Activated naive CD8-positive, alpha-beta T cell treated with anti-CD3 and anti-CD28 coated beads, Interleukin-2, amount 10 ng/mL, durations not matched to agents 7 days and 5 days (primary cell): ENCODE measurements at regions not wholly inside any gene's neighbourhood (a gene's known extent, or its start where the extent isn't known, plus 50 kb on each side); places are given as distances from the start of the nearest gene placed in this dataset.
A peak's percentile ranks its signal among the peaks of the same experiment; 100 is the strongest.

Experiments used
- ATAC-seq: fragments of 150-1000 bp; cut with Tn5 transposase; one replicate; pipeline ENCODE4 v1.10.0; 2021; ENCODE audit warnings: low read depth, moderate library complexity
- POLR2A ChIA-PET: fragments of 350-600 bp; sonication (Branson Sonifier 250); formaldehyde crosslinking; loops from one replicate; lab custom pipeline; 2021; ENCODE audit warnings: antibody characterized with exemption; lab: Charles Lee
- DNase-seq: peaks from one replicate; pipeline ENCODE4 v3.0.0; 2021
- H3K27ac Mint-ChIP-seq: one replicate; pipeline ENCODE4 v1.8.0; 2022; ENCODE audit warnings: mild to moderate bottlenecking, mixed read lengths
- H3K27me3 Mint-ChIP-seq: one replicate; pipeline ENCODE4 v1.8.0; 2022; ENCODE audit warnings: mild to moderate bottlenecking, moderate library complexity, mixed read lengths
- H3K36me3 Mint-ChIP-seq: one replicate; pipeline ENCODE4 v1.8.0; 2021; ENCODE audit warnings: mild to moderate bottlenecking, mixed read lengths
- H3K4me1 Mint-ChIP-seq: one replicate; pipeline ENCODE4 v1.8.0; 2021; ENCODE audit warnings: mixed read lengths
- H3K4me3 Mint-ChIP-seq: one replicate; pipeline ENCODE4 v1.8.0; 2022; ENCODE audit warnings: mild to moderate bottlenecking, moderate library complexity, mixed read lengths
- H3K9me3 Mint-ChIP-seq: one replicate; pipeline ENCODE4 v1.8.0; 2021; ENCODE audit warnings: mixed read lengths

DNA sequence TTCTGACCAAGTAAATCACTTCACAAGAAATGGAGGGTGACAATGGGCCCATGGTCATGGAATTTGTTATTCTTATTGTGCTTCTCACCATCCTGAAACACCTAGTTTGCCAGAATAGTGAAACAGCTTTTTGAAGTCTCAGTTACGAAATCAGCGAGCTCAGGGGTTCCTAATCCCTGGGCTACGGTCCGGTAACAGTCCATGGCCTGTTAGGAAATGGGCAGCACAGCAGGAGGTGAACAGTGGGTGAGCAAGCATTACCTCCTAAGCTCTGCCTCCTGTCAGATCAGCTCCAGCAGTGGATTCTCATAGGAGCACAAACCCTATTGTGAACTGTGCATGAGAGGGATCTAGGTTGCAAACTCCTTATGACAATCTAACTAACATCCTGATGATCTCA is 1356.3 kb downstream of the KCNT2 start:
- ATAC-seq (no peak), DNase-seq (no peak)
- Mint-ChIP-seq H3K36me3 (no peaks in the 10 kb centered on the region), H3K9me3 (no peaks in the 10 kb centered on the region), H3K4me3 (no peak overlapping the region), H3K4me1 (no peaks in the 10 kb centered on the region), H3K27ac (no peak overlapping the region), H3K27me3 (no peaks in the 10 kb centered on the region)
- POLR2A ChIA-PET = no interaction called here

- POLR2A ChIA-PET = no interaction called here
- no peaks in the 10 kb centered on the region for H3K9me3 Mint-ChIP-seq
- no peak overlapping the region for H3K4me3 Mint-ChIP-seq
- DNase-seq (no peak), ATAC-seq (no peak)
- no peaks in the 10 kb centered on the region for H3K36me3 Mint-ChIP-seq
- no peaks in the 10 kb centered on the region for H3K4me1 Mint-ChIP-seq
- H3K27ac Mint-ChIP-seq = no peak overlapping the region
- H3K27me3 Mint-ChIP-seq = no peaks in the 10 kb centered on the region
These were observed 1364.7 kb downstream of the KCNT2 start for GRCh38 chr1:195243492-195243891.

DNA sequence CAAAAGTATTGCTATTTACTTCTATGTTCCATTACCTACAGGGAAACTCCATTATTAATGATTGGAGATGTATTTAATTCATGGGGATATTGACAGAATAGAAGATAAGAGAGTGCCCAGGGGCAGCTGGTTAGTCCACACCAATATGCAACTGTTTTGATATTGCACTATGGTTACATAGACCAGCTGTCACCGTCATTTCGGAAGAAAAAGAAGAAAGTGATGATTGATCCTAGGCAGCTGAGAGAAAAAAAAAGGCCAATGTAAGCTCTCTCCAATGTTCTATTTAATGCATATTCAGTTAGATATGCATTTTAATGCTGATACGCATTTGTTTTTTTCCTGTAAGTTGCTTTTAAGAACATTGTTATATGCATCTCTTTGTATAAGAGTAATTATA is 1367.2 kb downstream of the KCNT2 start:
- Mint-ChIP-seq H3K36me3 (no peaks in the 10 kb centered on the region), H3K9me3 (no peaks in the 10 kb centered on the region)

DNA sequence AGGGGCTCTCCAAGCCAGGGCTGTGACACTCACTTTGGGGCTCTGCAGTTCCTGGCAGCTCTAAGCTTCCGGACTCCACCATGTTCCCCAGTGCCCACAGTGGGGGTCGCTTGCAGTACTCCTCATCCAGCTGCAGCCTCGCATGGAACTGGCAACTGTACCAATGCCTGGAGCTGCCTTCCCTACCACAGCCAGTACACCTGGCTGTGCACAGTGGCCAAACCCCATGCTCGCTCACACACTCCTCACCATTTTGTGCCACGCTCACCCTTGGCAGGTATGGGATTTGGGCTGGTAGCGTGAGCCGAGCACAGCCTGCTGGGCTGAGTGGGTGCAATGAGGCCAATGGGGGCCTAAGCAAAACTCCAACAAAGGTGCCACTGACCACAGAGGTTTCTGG is 1369.9 kb downstream of the KCNT2 start:
- no peak for ATAC-seq
- Mint-ChIP-seq H3K4me3 (no peak overlapping the region), H3K36me3 (no peaks in the 10 kb centered on the region), H3K27me3 (no peaks in the 10 kb centered on the region), H3K4me1 (no peaks in the 10 kb centered on the region), H3K9me3 (no peaks in the 10 kb centered on the region), H3K27ac (no peak overlapping the region)
- DNase-seq = no peak
- POLR2A ChIA-PET = no interaction called here

More for the DNA sequence above, 1367.2 kb downstream of the KCNT2 start:
- POLR2A ChIA-PET = no interaction called here
- no peak overlapping the region for H3K4me3 Mint-ChIP-seq
- ATAC-seq (no peak), DNase-seq (no peak)
- H3K27ac Mint-ChIP-seq = no peak overlapping the region
- no peaks in the 10 kb centered on the region for H3K4me1 Mint-ChIP-seq
- H3K27me3 Mint-ChIP-seq = no peaks in the 10 kb centered on the region

DNA sequence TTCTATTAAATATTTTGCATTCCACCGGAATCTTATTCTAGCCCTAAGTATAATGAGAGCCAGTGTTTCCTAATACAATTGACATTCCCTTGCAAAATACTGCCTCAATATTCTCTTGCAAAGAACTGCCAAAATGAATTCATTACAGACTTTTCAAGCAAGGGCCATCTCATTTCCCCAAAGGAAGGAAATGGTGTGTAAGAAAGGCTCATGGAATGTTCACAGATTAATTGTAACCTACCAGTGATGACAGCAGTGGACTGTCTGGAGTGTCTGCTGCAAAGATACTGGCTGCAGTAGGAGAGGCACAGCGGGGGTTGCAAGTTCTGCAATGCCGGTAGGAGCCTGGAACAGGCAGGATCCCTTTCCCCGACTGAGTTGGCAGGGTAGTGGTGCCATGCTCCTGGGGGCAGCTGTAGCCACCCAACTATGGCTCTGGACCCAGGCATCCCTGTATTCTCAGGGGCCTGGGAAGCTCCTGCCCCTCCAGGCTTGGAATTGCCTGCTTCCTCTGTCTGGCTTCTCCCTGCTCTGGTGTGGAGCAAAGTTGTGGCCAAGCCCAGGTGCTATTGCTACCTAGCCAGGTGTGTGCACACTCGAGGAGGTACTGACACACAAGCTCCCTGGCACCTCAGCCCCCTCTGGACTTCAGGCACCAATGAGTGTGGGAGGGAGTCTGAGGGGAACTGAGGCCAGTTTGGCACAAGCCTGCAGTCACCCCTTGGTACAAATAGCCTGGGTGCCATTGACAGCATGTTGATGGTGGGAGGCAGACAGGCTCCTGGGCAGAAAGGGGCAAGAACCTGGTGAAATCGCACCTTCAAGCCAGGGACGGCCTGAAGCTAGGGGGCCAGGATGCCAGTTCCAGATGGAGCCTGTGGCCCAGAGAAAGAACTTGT is 1371.0 kb downstream of the KCNT2 start:
- no peak for ATAC-seq

GRCh38 chr1:195218428-195219212 is 1389.6 kb downstream of the KCNT2 start:
- H3K9me3 Mint-ChIP-seq = no peaks in the 10 kb centered on the region
- H3K36me3 Mint-ChIP-seq = no peaks in the 10 kb centered on the region
- POLR2A ChIA-PET = no interaction called here
- H3K27ac Mint-ChIP-seq = no peak overlapping the region
- no peak for ATAC-seq
- H3K27me3 Mint-ChIP-seq = no peaks in the 10 kb centered on the region
- no peak overlapping the region for H3K4me3 Mint-ChIP-seq
- H3K4me1 Mint-ChIP-seq = no peaks in the 10 kb centered on the region
- no peak for DNase-seq

More for the DNA sequence above, 1371.0 kb downstream of the KCNT2 start:
- Mint-ChIP-seq H3K27ac (no peak overlapping the region), H3K9me3 (no peaks in the 10 kb centered on the region), H3K27me3 (no peaks in the 10 kb centered on the region), H3K4me1 (no peaks in the 10 kb centered on the region), H3K36me3 (no peaks in the 10 kb centered on the region), H3K4me3 (no peak overlapping the region)
- no peak for DNase-seq
- POLR2A ChIA-PET = no interaction called here

DNA sequence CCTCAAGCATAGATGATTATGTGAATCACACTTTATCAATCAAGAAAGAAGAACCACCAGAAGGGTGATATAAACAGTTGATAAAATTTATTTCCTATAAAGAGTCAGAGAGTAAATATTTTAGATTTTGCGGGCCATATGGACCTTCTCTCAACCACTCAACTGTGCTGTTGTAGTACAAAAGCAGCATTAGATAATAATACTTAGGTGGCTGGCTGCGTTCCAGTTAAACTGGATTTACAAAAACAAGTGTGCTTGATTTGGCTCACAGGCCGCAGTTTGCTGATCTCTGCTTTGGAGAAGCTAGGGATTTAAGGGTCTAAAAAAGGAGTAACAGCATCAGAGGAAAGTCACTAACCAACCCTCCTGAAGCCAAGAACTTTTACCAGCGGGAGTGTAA is 1406.0 kb downstream of the KCNT2 start:
- Mint-ChIP-seq H3K9me3 (no peaks in the 10 kb centered on the region), H3K27me3 (no peaks in the 10 kb centered on the region), H3K27ac (no peak overlapping the region), H3K36me3 (no peaks in the 10 kb centered on the region), H3K4me3 (no peak overlapping the region), H3K4me1 (no peaks in the 10 kb centered on the region)
- DNase-seq (no peak), ATAC-seq (no peak)
- POLR2A ChIA-PET = no interaction called here

- POLR2A ChIA-PET = no interaction called here
- DNase-seq (no peak), ATAC-seq (no peak)
- H3K36me3 Mint-ChIP-seq = no peaks in the 10 kb centered on the region
- H3K4me1 Mint-ChIP-seq = no peaks in the 10 kb centered on the region
- H3K27ac Mint-ChIP-seq = no peak overlapping the region
- H3K27me3 Mint-ChIP-seq = no peaks in the 10 kb centered on the region
- H3K9me3 Mint-ChIP-seq = no peaks in the 10 kb centered on the region
- H3K4me3 Mint-ChIP-seq = no peak overlapping the region
These were observed 1407.5 kb downstream of the KCNT2 start for GRCh38 chr1:195200772-195201171.

- Mint-ChIP-seq H3K4me1 (no peaks in the 10 kb centered on the region), H3K36me3 (no peaks in the 10 kb centered on the region), H3K27me3 (no peaks in the 10 kb centered on the region), H3K4me3 (no peak overlapping the region), H3K9me3 (no peaks in the 10 kb centered on the region), H3K27ac (no peak overlapping the region)
- no peak for DNase-seq
- POLR2A ChIA-PET = no interaction called here
- ATAC-seq = no peak
These were observed 1411.1 kb downstream of the KCNT2 start for GRCh38 chr1:195197116-195197515.

- peak; percentile 47 for ATAC-seq
- H3K4me1 Mint-ChIP-seq = no peaks in the 10 kb centered on the region
- no peak for DNase-seq
- no peaks in the 10 kb centered on the region for H3K9me3 Mint-ChIP-seq
- H3K36me3 Mint-ChIP-seq = no peaks in the 10 kb centered on the region
- H3K27me3 Mint-ChIP-seq = no peaks in the 10 kb centered on the region
- H3K4me3 Mint-ChIP-seq = no peak overlapping the region
- H3K27ac Mint-ChIP-seq = no peak overlapping the region
- POLR2A ChIA-PET = no interaction called here
These were observed 1412.7 kb downstream of the KCNT2 start for GRCh38 chr1:195195423-195196057.

DNA sequence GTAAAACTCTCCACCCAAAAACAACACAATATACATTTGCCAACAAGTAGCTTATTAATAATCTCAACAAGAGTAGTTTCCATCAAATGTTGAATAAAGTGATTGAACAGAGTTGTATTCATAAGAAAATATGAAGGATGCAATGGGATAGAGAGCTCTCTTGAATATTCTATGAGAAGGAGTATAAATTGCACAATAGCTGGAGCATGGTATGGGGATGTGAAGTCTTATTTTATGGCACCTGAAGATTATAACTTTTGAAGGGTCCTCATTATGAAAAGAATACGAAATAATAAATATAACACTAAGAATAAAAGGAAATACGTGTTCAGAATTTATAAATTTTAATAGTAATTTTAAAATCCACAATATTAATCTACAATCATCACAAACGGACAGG is 1415.1 kb downstream of the KCNT2 start:
- DNase-seq (no peak), ATAC-seq (no peak)
- Mint-ChIP-seq H3K4me1 (no peaks in the 10 kb centered on the region), H3K27me3 (no peaks in the 10 kb centered on the region), H3K9me3 (no peaks in the 10 kb centered on the region), H3K4me3 (no peak overlapping the region), H3K27ac (no peak overlapping the region), H3K36me3 (no peaks in the 10 kb centered on the region)
- POLR2A ChIA-PET = no interaction called here

DNA sequence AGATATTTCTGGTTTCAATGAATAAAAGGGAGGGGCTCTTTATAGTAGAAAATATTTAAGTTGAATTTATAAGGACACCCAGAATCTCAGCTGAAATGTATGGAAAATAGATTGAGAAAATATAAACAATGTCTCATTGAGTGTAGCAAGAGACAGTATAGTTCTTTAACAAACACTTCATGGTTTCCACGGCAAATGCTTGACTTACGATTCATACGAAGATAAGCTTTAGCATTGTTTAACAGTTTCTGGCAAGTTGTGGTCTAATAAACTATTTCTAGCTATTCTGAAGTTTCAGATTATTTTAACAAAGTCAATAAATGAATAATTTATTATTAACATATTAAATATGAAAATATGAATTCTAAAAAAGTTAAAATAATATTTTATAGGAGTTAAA is 1419.4 kb downstream of the KCNT2 start:
- no peaks in the 10 kb centered on the region for H3K9me3 Mint-ChIP-seq
- H3K27ac Mint-ChIP-seq = no peak overlapping the region
- no peaks in the 10 kb centered on the region for H3K27me3 Mint-ChIP-seq
- H3K36me3 Mint-ChIP-seq = no peaks in the 10 kb centered on the region
- ATAC-seq (no peak), DNase-seq (no peak)
- POLR2A ChIA-PET = no interaction called here
- H3K4me1 Mint-ChIP-seq = no peaks in the 10 kb centered on the region
- no peak overlapping the region for H3K4me3 Mint-ChIP-seq

- POLR2A ChIA-PET = no interaction called here
- no peaks in the 10 kb centered on the region for H3K9me3 Mint-ChIP-seq
- no peak overlapping the region for H3K4me3 Mint-ChIP-seq
- no peak overlapping the region for H3K27ac Mint-ChIP-seq
- H3K36me3 Mint-ChIP-seq = no peaks in the 10 kb centered on the region
- no peak for DNase-seq
- ATAC-seq = no peak
- H3K27me3 Mint-ChIP-seq = no peaks in the 10 kb centered on the region
- H3K4me1 Mint-ChIP-seq = no peaks in the 10 kb centered on the region
These were observed 1421.7 kb downstream of the KCNT2 start for GRCh38 chr1:195186544-195186943.
